HepG2 (cell line): ENCODE measurements at regions not wholly inside any gene's neighbourhood (a gene's known extent, or its start where the extent isn't known, plus 50 kb on each side); places are given as distances from the start of the nearest gene placed in this dataset.

Source experiments
- ADNP ChIP-seq: sonication (generic); formaldehyde crosslinking; IDR thresholded peaks from 2 replicates; pipeline ENCODE4 v1.4.0; 2020; ENCODE audit warnings: missing genetic modification reagents
- CBX2 ChIP-seq, 2 experiments: fragments of 200-600 bp in 1 of 2; sonication (generic); formaldehyde crosslinking in 1 of 2; IDR thresholded peaks; 2 replicates each; pipeline versions ENCODE4 v1.7.0 to v1.8.1; 2018 to 2022; ENCODE audit warnings: low read depth in 2 of 2, low read length in 1 of 2, mild to moderate bottlenecking in 1 of 2, missing genetic modification reagents in 1 of 2
- FOSL1 ChIP-seq: sonication (generic); formaldehyde crosslinking; IDR thresholded peaks from 2 replicates; pipeline ENCODE4 v1.9.0; 2021; ENCODE audit warnings: missing genetic modification reagents, borderline replicate concordance
- FOXK1 ChIP-seq: sonication (generic); formaldehyde crosslinking; IDR thresholded peaks from 2 replicates; pipeline ENCODE4 v1.4.0; 2020; ENCODE audit warnings: low read depth, missing genetic modification reagents, borderline replicate concordance
- HCFC1 ChIP-seq: fragments of 150-350 bp; IDR thresholded peaks from 2 replicates; pipeline ENCODE4 v1.6.1; 2014; ENCODE audit warnings: low read depth, low read length
- IKZF4 ChIP-seq: sonication (generic); formaldehyde crosslinking; IDR thresholded peaks from 2 replicates; pipeline ENCODE4 v1.5.1; 2020; ENCODE audit warnings: borderline replicate concordance, mild to moderate bottlenecking, low read depth, missing genetic modification reagents; ENCODE audit errors: not compliant biosample characterization
- POLR2AphosphoS5 ChIP-seq: IDR thresholded peaks from 2 replicates; pipeline ENCODE4 v1.6.1; 2012; ENCODE audit warnings: low read depth, low read length
- SP2 ChIP-seq: sonication (generic); formaldehyde crosslinking; IDR thresholded peaks from 2 replicates; pipeline ENCODE4 v1.5.1; 2020; ENCODE audit warnings: mild to moderate bottlenecking, missing genetic modification reagents
- ZFX ChIP-seq: sonication (generic); formaldehyde crosslinking; IDR thresholded peaks from 2 replicates; pipeline ENCODE4 v1.4.0; 2020; ENCODE audit warnings: mild to moderate bottlenecking, low read depth, missing genetic modification reagents, moderate library complexity
- ZZZ3 ChIP-seq: sonication (generic); formaldehyde crosslinking; IDR thresholded peaks from 2 replicates; pipeline ENCODE4 v1.4.0; 2020; ENCODE audit warnings: missing genetic modification reagents, mild to moderate bottlenecking, borderline replicate concordance
- TF ChIP-seq, protein P1 (sequence below): sonication (generic); formaldehyde crosslinking; IDR thresholded peaks from 2 replicates; pipeline ENCODE4 v1.5.0; 2020; ENCODE audit warnings: mild to moderate bottlenecking, missing genetic modification reagents, moderate library complexity
- TF ChIP-seq, protein P2 (sequence below): sonication (generic); formaldehyde crosslinking; IDR thresholded peaks from 2 replicates; pipeline ENCODE4 v1.8.1; 2023; ENCODE audit warnings: mild to moderate bottlenecking, missing genetic modification reagents
- TF ChIP-seq, protein P3 (sequence below): sonication (generic); formaldehyde crosslinking; IDR thresholded peaks from 2 replicates; pipeline ENCODE4 v1.5.0; 2020; ENCODE audit warnings: missing genetic modification reagents

- TF ChIP-seq ZFX (CRISPR knock-in tag): no peak
- TF ChIP-seq SP2 (CRISPR knock-in tag): no peak
- TF ChIP-seq, protein P1, sequence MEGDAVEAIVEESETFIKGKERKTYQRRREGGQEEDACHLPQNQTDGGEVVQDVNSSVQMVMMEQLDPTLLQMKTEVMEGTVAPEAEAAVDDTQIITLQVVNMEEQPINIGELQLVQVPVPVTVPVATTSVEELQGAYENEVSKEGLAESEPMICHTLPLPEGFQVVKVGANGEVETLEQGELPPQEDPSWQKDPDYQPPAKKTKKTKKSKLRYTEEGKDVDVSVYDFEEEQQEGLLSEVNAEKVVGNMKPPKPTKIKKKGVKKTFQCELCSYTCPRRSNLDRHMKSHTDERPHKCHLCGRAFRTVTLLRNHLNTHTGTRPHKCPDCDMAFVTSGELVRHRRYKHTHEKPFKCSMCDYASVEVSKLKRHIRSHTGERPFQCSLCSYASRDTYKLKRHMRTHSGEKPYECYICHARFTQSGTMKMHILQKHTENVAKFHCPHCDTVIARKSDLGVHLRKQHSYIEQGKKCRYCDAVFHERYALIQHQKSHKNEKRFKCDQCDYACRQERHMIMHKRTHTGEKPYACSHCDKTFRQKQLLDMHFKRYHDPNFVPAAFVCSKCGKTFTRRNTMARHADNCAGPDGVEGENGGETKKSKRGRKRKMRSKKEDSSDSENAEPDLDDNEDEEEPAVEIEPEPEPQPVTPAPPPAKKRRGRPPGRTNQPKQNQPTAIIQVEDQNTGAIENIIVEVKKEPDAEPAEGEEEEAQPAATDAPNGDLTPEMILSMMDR (CRISPR knock-in tag): no peak
- no peak for TF ChIP-seq HCFC1
- TF ChIP-seq ADNP (CRISPR knock-in tag): no peak
- TF ChIP-seq, protein P2, sequence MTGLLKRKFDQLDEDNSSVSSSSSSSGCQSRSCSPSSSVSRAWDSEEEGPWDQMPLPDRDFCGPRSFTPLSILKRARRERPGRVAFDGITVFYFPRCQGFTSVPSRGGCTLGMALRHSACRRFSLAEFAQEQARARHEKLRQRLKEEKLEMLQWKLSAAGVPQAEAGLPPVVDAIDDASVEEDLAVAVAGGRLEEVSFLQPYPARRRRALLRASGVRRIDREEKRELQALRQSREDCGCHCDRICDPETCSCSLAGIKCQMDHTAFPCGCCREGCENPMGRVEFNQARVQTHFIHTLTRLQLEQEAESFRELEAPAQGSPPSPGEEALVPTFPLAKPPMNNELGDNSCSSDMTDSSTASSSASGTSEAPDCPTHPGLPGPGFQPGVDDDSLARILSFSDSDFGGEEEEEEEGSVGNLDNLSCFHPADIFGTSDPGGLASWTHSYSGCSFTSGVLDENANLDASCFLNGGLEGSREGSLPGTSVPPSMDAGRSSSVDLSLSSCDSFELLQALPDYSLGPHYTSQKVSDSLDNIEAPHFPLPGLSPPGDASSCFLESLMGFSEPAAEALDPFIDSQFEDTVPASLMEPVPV (CRISPR knock-in tag): no peak
- no peak for TF ChIP-seq CBX2 (IDR thresholded peaks at IDR 0.05; ENCODE audit: low read depth, low read length)
- no peak for TF ChIP-seq CBX2 (CRISPR knock-in tag; IDR thresholded peaks at IDR 0.05; ENCODE audit: low read depth)
- no peak for TF ChIP-seq POLR2AphosphoS5
- TF ChIP-seq FOSL1: no peak
- TF ChIP-seq FOXK1: no peak
- no peak for TF ChIP-seq ZZZ3 (CRISPR knock-in tag)
- TF ChIP-seq IKZF4 (CRISPR knock-in tag): no peak
- TF ChIP-seq, protein P3, sequence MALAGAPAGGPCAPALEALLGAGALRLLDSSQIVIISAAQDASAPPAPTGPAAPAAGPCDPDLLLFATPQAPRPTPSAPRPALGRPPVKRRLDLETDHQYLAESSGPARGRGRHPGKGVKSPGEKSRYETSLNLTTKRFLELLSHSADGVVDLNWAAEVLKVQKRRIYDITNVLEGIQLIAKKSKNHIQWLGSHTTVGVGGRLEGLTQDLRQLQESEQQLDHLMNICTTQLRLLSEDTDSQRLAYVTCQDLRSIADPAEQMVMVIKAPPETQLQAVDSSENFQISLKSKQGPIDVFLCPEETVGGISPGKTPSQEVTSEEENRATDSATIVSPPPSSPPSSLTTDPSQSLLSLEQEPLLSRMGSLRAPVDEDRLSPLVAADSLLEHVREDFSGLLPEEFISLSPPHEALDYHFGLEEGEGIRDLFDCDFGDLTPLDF: no peak
These were observed 81.9 kb upstream of the HMGXB4 start for GRCh38 chr22:35175392-35175791.
